HepG2 (cell line): ENCODE measurements at regions not wholly inside any gene's neighbourhood (a gene's known extent, or its start where the extent isn't known, plus 50 kb on each side); places are given as distances from the start of the nearest gene placed in this dataset.

Source experiments
- ATAC-seq: fragments of 200-7000 bp; cut with Tn5 transposase; 3 replicates; pipeline ENCODE4 v1.9.1; 2020; ENCODE audit warnings: mild to moderate bottlenecking, moderate library complexity
- BruUV-seq: library from RNA; stranded (reverse); fragments of 400-500 nt; replicated peaks from 2 replicates; lab custom pipeline; 2021; lab: Mats Ljungman, UMichigan
- CTCF ChIA-PET: fragments of 300-600 bp; formaldehyde crosslinking; extraction: SDS; loops from one replicate; lab custom pipeline; 2021; ENCODE audit warnings: low total read pairs, inconsistent platforms, low intra/inter-chr PET ratio; lab: Yijun Ruan, JAX
- POLR2A ChIA-PET: fragments of 350-600 bp; sonication (Branson Sonifier 250); formaldehyde crosslinking; loops from one replicate; lab custom pipeline; 2020; ENCODE audit warnings: antibody characterized with exemption, inconsistent platforms; lab: Yijun Ruan, JAX
- DNase-seq: peaks from one replicate; pipeline ENCODE4 v3.0.0-alpha.2; 2015; ENCODE audit warnings: low spot score
- FAIRE-seq: peaks from 3 replicates; lab custom pipeline; 2011; peaks lifted over from hg19 to GRCh38; lab: Jason Lieb, UNC
- H2AFZ ChIP-seq: one replicate; pipeline ENCODE4 v1.6.1; 2011; ENCODE audit warnings: low read length, inconsistent platforms
- H3K27ac ChIP-seq: fragments of 300-600 bp; 3 replicates; pipeline ENCODE4 v1.8.0; 2011; ENCODE audit warnings: mixed run types, mild to moderate bottlenecking, mixed read lengths, low read length, inconsistent platforms; ENCODE audit not compliant: insufficient read depth; ENCODE audit errors: extremely low read length
- H3K27me3 ChIP-seq, 2 experiments: fragments of 200-600 bp in 1 of 2; 2 replicates in 1 of 2; 3 replicates in 1 of 2; pipeline versions ENCODE4 v1.6.0 to v1.8.0; 2011; ENCODE audit warnings: low read length in 2 of 2, mild to moderate bottlenecking in 2 of 2, moderate library complexity in 2 of 2, inconsistent platforms in 1 of 2; ENCODE audit not compliant: insufficient read depth in 2 of 2, control insufficient read depth in 1 of 2
- H3K36me3 ChIP-seq, 2 experiments: fragments of 200-600 bp in 1 of 2; replicated peaks in 1 of 2; 2 replicates in 1 of 2; 3 replicates in 1 of 2; pipeline versions ENCODE4 v1.5.1 to v1.8.0; 2011; ENCODE audit warnings: low read length in 2 of 2, inconsistent platforms in 1 of 2; ENCODE audit not compliant: insufficient read depth in 2 of 2, control insufficient read depth in 1 of 2
- H3K4me1 ChIP-seq: 2 replicates; pipeline ENCODE4 v1.5.1; 2012; ENCODE audit warnings: low read length, inconsistent platforms; ENCODE audit not compliant: insufficient read depth
- H3K4me2 ChIP-seq: 2 replicates; pipeline ENCODE4 v1.6.0; 2011; ENCODE audit warnings: low read depth, low read length, inconsistent platforms
- H3K4me3 ChIP-seq, 3 experiments: fragments of 200-600 bp in 1 of 3; sonication (generic), shearing (Covaris generic) in 1 of 3; replicated peaks in 1 of 3; 2 replicates each; pipeline ENCODE4 v1.5.1; 2011 to 2016; ENCODE audit warnings: low read length in 3 of 3, inconsistent platforms in 2 of 3, low read depth in 2 of 3, mild to moderate bottlenecking in 2 of 3, control low read depth in 1 of 3, mixed read lengths in 1 of 3; ENCODE audit not compliant: insufficient read depth in 1 of 3
- H3K79me2 ChIP-seq: one replicate; pipeline ENCODE4 v1.6.1; 2011; ENCODE audit warnings: low read length, inconsistent platforms; ENCODE audit not compliant: insufficient read depth
- H3K9ac ChIP-seq: 2 replicates; pipeline ENCODE4 v1.6.0; 2011; ENCODE audit warnings: mild to moderate bottlenecking, low read depth, low read length, inconsistent platforms; ENCODE audit not compliant: insufficient read depth
- H3K9me3 ChIP-seq: 2 replicates; pipeline ENCODE4 v1.5.1; 2012; ENCODE audit warnings: mild to moderate bottlenecking, low read length
- H4K20me1 ChIP-seq: 2 replicates; pipeline ENCODE4 v1.6.0; 2011; ENCODE audit warnings: inconsistent platforms, mild to moderate bottlenecking, low read length, moderate library complexity; ENCODE audit not compliant: insufficient read depth
- DNMT3B ChIP-seq: conservative IDR thresholded peaks from 2 replicates; pipeline ENCODE4 v1.6.1; 2016; ENCODE audit warnings: missing biosample characterization, control low read depth
- FOSL2 ChIP-seq: sonication (generic); formaldehyde crosslinking; IDR thresholded peaks from 2 replicates; pipeline ENCODE4 v1.4.0; 2020; ENCODE audit warnings: missing genetic modification reagents
- KDM2A ChIP-seq: sonication (generic); formaldehyde crosslinking; IDR thresholded peaks from 2 replicates; pipeline ENCODE4 v1.4.0; 2020; ENCODE audit warnings: low read depth, missing genetic modification reagents, borderline replicate concordance
- KDM4B ChIP-seq: sonication (generic); formaldehyde crosslinking; IDR thresholded peaks from 2 replicates; pipeline ENCODE4 v1.4.0; 2020; ENCODE audit warnings: missing genetic modification reagents
- KLF15 ChIP-seq: sonication (generic); formaldehyde crosslinking; IDR thresholded peaks from 2 replicates; pipeline ENCODE4 v1.8.1; 2023; ENCODE audit warnings: borderline replicate concordance, mild to moderate bottlenecking, inconsistent platforms, missing genetic modification reagents, mixed read lengths
- MBD4 ChIP-seq: IDR thresholded peaks from 2 replicates; pipeline ENCODE4 v1.6.1; 2012; ENCODE audit warnings: low read length, inconsistent platforms, borderline replicate concordance
- PCBP1 ChIP-seq: fragments of 200-400 bp; formaldehyde crosslinking; IDR thresholded peaks from 2 replicates; pipeline ENCODE4 v1.6.1; 2017; ENCODE audit warnings: mild to moderate bottlenecking, low read depth, low read length, borderline replicate concordance
- SKI ChIP-seq: fragments of 450-650 bp; IDR thresholded peaks from one replicate; pipeline ENCODE4 v1.6.1; 2018; ENCODE audit warnings: mild to moderate bottlenecking; ENCODE audit not compliant: partially characterized antibody
- ZBTB7B ChIP-seq: sonication (generic); formaldehyde crosslinking; IDR thresholded peaks from 2 replicates; pipeline ENCODE4 v1.4.0; 2020; ENCODE audit warnings: missing genetic modification reagents
- ZFP82 ChIP-seq: sonication (generic); formaldehyde crosslinking; IDR thresholded peaks from 2 replicates; pipeline ENCODE4 v1.5.1; 2020; ENCODE audit warnings: mild to moderate bottlenecking, missing genetic modification reagents, borderline replicate concordance
- ZNF333 ChIP-seq: sonication (generic); formaldehyde crosslinking; IDR thresholded peaks from 2 replicates; pipeline ENCODE4 v1.4.0; 2020; ENCODE audit warnings: mild to moderate bottlenecking, missing genetic modification reagents, borderline replicate concordance
- WGBS: methylation state at CpG from one replicate; pipeline ENCODE4 v1.1.6; 2017; ENCODE audit warnings: low lambda C conversion rate; 5-methylcytosine and 5-hydroxymethylcytosine counted together
- in situ Hi-C: cut with HindIII; loops from 2 replicates; pipeline ENCODE4 v1.10.0; 2017; ENCODE audit warnings: low pct_unique_long_range_greater_than_20kb; ENCODE audit not compliant: extremely low pct_ligation_motif_present
- intact Hi-C: fragments of 100-400 bp; cut with micrococcal nuclease; formaldehyde crosslinking; loops from one replicate; pipeline ENCODE4 v1.10.0; 2022; ENCODE audit not compliant: unreplicated experiment
- TF ChIP-seq, protein P1 (sequence below): sonication (generic); formaldehyde crosslinking; IDR thresholded peaks from 2 replicates; pipeline ENCODE4 v1.4.0; 2020; ENCODE audit warnings: mild to moderate bottlenecking, missing genetic modification reagents
- TF ChIP-seq, protein P2 (sequence below): sonication (generic); formaldehyde crosslinking; IDR thresholded peaks from 2 replicates; pipeline ENCODE4 v1.8.1; 2023; ENCODE audit warnings: mild to moderate bottlenecking, missing genetic modification reagents
- TF ChIP-seq, protein P3 (sequence below): sonication (generic); formaldehyde crosslinking; IDR thresholded peaks from 2 replicates; pipeline ENCODE4 v1.5.0; 2020; ENCODE audit warnings: missing genetic modification reagents, mild to moderate bottlenecking, borderline replicate concordance

DNA sequence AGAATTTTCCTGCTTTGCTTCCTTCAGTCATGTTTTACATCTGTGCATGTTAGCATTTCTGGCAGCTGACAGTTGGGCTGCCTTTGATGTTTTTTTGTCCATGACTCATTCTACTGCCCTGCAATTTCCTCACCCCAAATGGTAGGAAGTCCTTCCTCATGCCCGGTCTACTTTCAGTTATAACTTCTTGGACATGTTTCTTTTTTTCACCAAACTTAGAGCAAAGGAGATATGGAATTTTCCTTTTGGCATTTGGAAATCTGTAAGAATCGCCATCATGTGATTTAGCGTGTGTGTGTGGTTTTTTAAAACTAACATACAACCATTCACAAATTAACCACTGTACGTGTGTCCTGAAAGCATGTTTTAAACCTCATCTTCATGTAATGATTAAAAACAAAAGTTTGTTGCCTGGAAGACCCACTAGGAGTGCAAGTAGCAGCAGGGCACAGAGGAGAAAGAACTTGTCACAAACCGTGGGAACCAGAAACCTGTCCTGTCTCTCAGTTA is 430.7 kb upstream of the CFAP20DC start:
- no TSS peak for BruUV-seq
- H3K4me3 ChIP-seq: no peak overlapping the region
- no peak for ATAC-seq
- 30% methylated on average over 5 of the region's 5 CpGs for WGBS
- POLR2A ChIA-PET: no interaction called here
- FAIRE-seq: no peak
- no peak overlapping the region for H3K4me2 ChIP-seq
- no peak overlapping the region for H3K9ac ChIP-seq
- no peaks in the 10 kb centered on the region for H3K79me2 ChIP-seq
- H3K27ac ChIP-seq: no peak overlapping the region
- intact Hi-C loops: no loop called here
- no peaks in the 10 kb centered on the region for H3K9me3 ChIP-seq
- no peaks in the 10 kb centered on the region for H4K20me1 ChIP-seq
- DNase-seq: no peak
- H3K27me3 ChIP-seq: no peaks in the 10 kb centered on the region; a peak in 2 of 5 replicates
- H2AFZ ChIP-seq: no peak overlapping the region
- CTCF ChIA-PET: no interaction called here
- H3K36me3 ChIP-seq: no peaks in the 10 kb centered on the region
- peak; percentile 39 for TF ChIP-seq FOSL2 (CRISPR knock-in tag)
- TF ChIP-seq SKI: no peak
- TF ChIP-seq, all 625 proteins: peak for 1
- H3K4me1 ChIP-seq: no peaks in the 10 kb centered on the region
- in situ Hi-C loops: no loop called here

DNA sequence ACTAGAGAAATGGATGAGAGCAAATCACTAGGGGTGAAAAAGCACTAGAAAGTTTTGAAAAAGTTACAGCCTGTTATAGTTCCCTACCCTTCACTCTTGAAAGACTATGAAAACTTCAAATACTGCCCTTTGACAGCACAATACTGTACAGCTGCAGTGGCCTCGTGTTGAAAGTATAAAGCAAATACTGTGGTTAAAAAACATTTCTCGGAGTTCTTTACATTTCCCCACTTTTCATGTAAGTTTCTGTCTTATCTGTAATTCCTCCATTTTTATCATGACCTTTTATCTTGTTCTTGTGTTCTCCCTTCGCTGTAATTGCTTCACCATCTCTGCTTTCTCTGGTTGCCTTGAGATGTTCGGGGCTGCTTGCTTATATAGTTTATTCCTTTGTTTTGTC is 423.8 kb upstream of the CFAP20DC start:
- no peak overlapping the region for H3K9ac ChIP-seq
- 5% methylated on average over 4 of the region's 4 CpGs for WGBS
- POLR2A ChIA-PET: no interaction called here
- TF ChIP-seq DNMT3B: no peak
- TF ChIP-seq ZBTB7B (CRISPR knock-in tag): no peak
- no peak for TF ChIP-seq KDM2A (CRISPR knock-in tag)
- no peak for TF ChIP-seq ZFP82 (CRISPR knock-in tag)
- no peak for TF ChIP-seq ZNF333 (CRISPR knock-in tag)
- TF ChIP-seq MBD4: no peak
- no peak for TF ChIP-seq PCBP1
- TF ChIP-seq, protein P1, sequence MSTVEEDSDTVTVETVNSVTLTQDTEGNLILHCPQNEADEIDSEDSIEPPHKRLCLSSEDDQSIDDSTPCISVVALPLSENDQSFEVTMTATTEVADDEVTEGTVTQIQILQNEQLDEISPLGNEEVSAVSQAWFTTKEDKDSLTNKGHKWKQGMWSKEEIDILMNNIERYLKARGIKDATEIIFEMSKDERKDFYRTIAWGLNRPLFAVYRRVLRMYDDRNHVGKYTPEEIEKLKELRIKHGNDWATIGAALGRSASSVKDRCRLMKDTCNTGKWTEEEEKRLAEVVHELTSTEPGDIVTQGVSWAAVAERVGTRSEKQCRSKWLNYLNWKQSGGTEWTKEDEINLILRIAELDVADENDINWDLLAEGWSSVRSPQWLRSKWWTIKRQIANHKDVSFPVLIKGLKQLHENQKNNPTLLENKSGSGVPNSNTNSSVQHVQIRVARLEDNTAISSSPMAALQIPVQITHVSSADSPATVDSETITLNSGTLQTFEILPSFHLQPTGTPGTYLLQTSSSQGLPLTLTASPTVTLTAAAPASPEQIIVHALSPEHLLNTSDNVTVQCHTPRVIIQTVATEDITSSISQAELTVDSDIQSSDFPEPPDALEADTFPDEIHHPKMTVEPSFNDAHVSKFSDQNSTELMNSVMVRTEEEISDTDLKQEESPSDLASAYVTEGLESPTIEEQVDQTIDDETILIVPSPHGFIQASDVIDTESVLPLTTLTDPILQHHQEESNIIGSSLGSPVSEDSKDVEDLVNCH (CRISPR knock-in tag): no peak
- no peak for TF ChIP-seq KDM4B (CRISPR knock-in tag)
- TF ChIP-seq KLF15 (CRISPR knock-in tag): no peak
- TF ChIP-seq, protein P2, sequence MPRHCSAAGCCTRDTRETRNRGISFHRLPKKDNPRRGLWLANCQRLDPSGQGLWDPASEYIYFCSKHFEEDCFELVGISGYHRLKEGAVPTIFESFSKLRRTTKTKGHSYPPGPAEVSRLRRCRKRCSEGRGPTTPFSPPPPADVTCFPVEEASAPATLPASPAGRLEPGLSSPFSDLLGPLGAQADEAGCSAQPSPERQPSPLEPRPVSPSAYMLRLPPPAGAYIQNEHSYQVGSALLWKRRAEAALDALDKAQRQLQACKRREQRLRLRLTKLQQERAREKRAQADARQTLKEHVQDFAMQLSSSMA (CRISPR knock-in tag): no peak
- TF ChIP-seq, protein P3, sequence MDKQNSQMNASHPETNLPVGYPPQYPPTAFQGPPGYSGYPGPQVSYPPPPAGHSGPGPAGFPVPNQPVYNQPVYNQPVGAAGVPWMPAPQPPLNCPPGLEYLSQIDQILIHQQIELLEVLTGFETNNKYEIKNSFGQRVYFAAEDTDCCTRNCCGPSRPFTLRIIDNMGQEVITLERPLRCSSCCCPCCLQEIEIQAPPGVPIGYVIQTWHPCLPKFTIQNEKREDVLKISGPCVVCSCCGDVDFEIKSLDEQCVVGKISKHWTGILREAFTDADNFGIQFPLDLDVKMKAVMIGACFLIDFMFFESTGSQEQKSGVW (CRISPR knock-in tag): no peak

More for the DNA sequence above, 423.8 kb upstream of the CFAP20DC start:
- H2AFZ ChIP-seq: no peak overlapping the region
- no peak overlapping the region for H3K4me3 ChIP-seq
- no peaks in the 10 kb centered on the region for H3K4me1 ChIP-seq
- H4K20me1 ChIP-seq: no peaks in the 10 kb centered on the region
- H3K27me3 ChIP-seq: no peaks in the 10 kb centered on the region; a peak in 2 of 5 replicates
- no peak overlapping the region for H3K27ac ChIP-seq
- intact Hi-C loops: no loop called here
- no peak overlapping the region for H3K4me2 ChIP-seq
- DNase-seq (no peak), FAIRE-seq (no peak), ATAC-seq (no peak)
- no peaks in the 10 kb centered on the region for H3K36me3 ChIP-seq
- H3K79me2 ChIP-seq: no peaks in the 10 kb centered on the region
- CTCF ChIA-PET: no interaction called here
- in situ Hi-C loops: no loop called here
- H3K9me3 ChIP-seq: no peaks in the 10 kb centered on the region
- no TSS peak for BruUV-seq
